GM13976 (cell line): ENCODE measurements at regions not wholly inside any gene's neighbourhood (a gene's known extent, or its start where the extent isn't known, plus 50 kb on each side); places are given as distances from the start of the nearest gene placed in this dataset.
"Not testable (repeated sequence)": the region's sequence is repeated elsewhere in the genome, so short reads cannot be mapped to it uniquely, and the experiment has no call there.

Experiments
- DNase-seq: peaks from one replicate; pipeline ENCODE4 v3.0.0; 2012; ENCODE audit warnings: low spot score
- in situ Hi-C: fragments of 300-500 bp; cut with MboI; formaldehyde crosslinking; loops from one replicate; pipeline ENCODE4 v1.12.0; 2022; ENCODE audit warnings: low sequenced_read_pairs, mixed read lengths, inconsistent platforms; ENCODE audit not compliant: unreplicated experiment
- TF ChIP-seq, protein P1 (sequence below): IDR thresholded peaks from 2 replicates; pipeline ENCODE4 v1.5.1; 2012; ENCODE audit warnings: borderline replicate concordance, mild to moderate bottlenecking; ENCODE audit not compliant: insufficient read depth; ENCODE audit errors: extremely low read depth, missing control alignments, control extremely low read depth

GRCh38 chr14:30387871-30388270 lies 171.1 kb upstream of the G2E3 start:
- no peak for DNase-seq
- TF ChIP-seq, protein P1, sequence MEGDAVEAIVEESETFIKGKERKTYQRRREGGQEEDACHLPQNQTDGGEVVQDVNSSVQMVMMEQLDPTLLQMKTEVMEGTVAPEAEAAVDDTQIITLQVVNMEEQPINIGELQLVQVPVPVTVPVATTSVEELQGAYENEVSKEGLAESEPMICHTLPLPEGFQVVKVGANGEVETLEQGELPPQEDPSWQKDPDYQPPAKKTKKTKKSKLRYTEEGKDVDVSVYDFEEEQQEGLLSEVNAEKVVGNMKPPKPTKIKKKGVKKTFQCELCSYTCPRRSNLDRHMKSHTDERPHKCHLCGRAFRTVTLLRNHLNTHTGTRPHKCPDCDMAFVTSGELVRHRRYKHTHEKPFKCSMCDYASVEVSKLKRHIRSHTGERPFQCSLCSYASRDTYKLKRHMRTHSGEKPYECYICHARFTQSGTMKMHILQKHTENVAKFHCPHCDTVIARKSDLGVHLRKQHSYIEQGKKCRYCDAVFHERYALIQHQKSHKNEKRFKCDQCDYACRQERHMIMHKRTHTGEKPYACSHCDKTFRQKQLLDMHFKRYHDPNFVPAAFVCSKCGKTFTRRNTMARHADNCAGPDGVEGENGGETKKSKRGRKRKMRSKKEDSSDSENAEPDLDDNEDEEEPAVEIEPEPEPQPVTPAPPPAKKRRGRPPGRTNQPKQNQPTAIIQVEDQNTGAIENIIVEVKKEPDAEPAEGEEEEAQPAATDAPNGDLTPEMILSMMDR, result no peak

DNA sequence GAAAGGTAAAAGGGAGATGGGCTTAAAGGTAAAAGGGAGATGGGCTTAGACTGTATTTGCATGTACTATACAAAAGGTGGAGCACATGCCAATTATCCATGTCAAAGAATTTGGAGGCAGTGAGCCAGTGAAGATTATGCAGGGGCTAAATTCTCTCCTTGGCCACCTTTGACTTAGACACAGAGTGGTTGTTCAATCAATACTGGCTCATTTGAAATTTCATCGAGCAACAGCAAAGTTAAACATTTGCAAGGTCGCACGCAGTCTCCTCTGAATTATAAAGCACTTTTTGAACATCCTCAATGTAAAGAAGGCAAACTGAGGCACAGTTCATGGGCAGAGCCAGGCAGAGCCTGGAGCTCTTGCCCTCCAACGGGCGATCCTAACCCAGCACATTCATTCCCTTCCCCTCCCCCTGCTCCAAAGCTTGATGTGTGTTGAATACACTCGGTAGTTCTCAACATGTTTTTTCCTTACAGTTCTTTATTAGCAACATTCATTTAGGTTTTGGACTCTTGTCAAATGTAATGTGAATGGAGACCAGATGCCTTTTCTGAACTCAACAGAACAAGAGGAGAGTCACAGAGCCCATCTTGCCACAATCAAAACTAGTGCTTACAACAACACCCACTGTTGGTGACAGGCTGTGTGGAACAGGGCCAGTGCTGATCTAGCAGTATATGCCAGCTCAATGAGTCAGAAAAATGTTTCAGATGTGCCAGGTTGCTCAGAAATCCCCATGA lies 169.7 kb upstream of the G2E3 start:
- TF ChIP-seq, protein P1, result no peak
- in situ Hi-C loops, result no loop called here
- DNase-seq, result no peak

More at GRCh38 chr14:30387871-30388270, 171.1 kb upstream of the G2E3 start:
- in situ Hi-C loops, result no loop called here

- TF ChIP-seq, protein P1, result no peak
These were observed 169.0 kb upstream of the G2E3 start for GRCh38 chr14:30389877-30390385.

DNA sequence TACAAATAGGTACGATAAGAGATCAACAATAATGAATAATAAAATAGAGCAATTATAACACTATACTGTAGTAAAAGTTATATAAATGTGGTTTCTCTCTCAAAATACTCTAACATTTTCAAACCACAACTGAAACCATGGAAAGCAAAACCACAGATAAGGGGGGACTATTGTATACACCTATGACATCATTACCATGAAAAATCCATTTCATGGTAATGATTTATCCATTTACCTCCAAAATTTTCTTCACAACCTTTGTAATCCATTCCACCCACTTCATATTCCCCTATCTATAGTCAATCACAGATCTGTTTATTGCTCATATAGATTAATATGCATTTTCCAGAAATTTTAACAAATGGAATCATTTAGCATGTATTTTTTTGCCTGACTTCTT lies 163.9 kb upstream of the G2E3 start:
- no peak for DNase-seq
- in situ Hi-C loops, result no loop called here
- TF ChIP-seq, protein P1, result no peak

More at GRCh38 chr14:30389877-30390385, 169.0 kb upstream of the G2E3 start:
- in situ Hi-C loops, result no loop called here
- no peak for DNase-seq

GRCh38 chr14:30402846-30403245 lies 156.1 kb upstream of the G2E3 start:
- TF ChIP-seq, protein P1, result no peak
- no peak for DNase-seq
- in situ Hi-C loops, result no loop called here

DNA sequence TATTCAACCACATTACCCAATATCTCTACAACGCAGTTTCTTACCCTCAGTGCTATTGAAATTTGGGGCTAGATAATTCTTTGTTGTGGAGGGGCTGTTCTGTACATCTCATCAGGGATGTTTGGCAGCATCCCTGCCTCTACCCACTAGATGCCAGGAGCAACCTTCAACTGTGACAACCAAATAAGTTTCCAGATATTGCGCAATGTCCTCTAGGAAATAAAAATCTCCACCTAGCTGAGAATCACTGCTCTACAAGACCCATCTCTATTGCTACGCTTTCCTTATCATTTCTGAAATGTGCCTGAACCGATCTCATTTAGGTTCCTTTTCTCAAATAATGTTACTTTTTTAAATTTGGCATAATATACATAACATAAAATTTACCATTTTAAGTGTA lies 155.2 kb upstream of the G2E3 start:
- no peak for DNase-seq
- TF ChIP-seq, protein P1, result no peak
- in situ Hi-C loops, result no loop called here

DNA sequence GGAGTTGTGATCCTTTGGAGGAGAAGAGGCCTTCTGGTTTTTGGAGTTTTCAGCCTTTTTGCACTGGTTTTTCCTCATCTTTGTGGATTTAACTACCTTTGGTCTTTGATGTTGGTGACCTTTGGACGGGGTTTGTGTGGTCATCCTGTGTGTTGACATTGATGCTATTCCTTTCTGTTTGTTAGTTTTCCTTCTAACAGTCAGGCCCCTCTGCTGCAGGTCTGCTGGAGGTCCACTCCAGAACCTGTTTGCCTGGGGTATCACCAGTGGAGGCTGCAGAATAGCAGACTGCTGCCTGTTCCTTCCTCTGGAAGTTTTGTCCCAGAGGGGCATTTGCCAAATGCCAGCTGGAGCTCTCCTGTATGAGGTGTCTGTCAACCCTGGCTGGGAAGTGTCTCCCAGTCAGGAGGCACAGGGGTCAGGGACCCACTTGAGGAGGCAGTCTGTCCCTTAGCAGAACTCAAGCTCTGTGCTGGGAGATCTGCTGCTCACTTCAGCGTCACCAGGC lies 149.4 kb upstream of the G2E3 start:
- DNase-seq, in situ Hi-C loops: not testable (repeated sequence)
